COR-L47 (cell line): ENCODE measurements at regions not wholly inside any gene's neighbourhood (a gene's known extent, or its start where the extent isn't known, plus 50 kb on each side); places are given as distances from the start of the nearest gene placed in this dataset.

ENCODE experiments used
- DNase-seq: peaks from one replicate; lab custom pipeline; 2025; lab: John Stamatoyannopoulos, UW

DNA sequence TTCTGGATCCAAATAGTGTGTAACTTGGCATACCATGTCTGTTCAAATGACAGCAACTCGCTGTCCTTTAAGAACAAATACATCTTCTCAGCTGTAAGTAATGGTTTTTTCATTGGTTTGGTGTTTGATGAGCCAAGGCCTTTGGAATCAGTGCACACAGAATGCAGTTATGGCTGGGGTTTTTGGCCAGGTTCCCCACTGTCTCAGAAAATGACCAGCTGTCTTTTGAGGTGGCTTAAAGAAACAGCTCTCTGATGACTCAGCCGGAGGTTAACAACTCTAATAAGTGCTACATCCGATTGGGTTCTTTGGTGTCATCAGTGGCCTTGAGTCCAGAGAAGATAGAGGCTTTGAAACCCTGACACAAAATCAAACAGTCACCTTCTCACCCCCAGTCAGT, 688.4 kb downstream of the REEP3 start:
- no peak for DNase-seq

DNA sequence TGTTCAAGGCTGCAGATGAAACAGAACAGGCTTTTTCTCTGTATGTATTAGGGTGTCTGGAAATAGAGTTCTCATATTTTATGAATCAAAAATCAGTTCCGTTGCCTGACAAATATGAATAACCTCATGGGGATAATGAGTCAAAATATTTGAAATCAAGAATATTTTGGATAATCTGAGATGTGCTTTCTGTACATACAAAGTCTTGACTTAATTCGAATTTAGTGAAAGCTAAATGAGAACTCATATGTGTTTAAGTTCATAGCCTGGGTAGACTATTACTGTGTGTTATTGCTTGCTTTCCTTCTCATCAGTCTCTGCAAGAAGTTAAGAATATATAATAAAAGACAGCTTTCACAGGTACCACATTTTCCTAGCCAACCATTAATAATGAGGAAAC, 689.0 kb downstream of the REEP3 start:
- no peak for DNase-seq

DNA sequence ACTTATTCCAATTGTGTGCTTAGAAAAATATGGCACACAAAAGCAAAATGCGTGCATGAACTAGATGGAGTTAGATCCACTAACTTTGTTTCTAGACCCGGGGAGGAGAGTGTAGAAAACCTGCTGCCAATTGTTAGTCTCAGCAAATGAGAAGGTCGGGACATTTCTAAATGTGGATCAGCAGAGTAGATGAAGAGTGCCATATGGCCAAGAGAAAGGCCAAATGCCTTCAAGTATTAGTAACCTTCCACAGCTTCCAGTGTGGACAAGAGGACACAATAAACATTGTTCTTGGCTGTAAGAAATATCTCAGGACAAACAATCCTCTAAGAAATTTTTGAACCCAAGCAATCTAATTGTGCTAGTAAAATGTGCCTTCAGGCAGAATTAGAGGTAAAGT, 690.3 kb downstream of the REEP3 start:
- no peak for DNase-seq

DNA sequence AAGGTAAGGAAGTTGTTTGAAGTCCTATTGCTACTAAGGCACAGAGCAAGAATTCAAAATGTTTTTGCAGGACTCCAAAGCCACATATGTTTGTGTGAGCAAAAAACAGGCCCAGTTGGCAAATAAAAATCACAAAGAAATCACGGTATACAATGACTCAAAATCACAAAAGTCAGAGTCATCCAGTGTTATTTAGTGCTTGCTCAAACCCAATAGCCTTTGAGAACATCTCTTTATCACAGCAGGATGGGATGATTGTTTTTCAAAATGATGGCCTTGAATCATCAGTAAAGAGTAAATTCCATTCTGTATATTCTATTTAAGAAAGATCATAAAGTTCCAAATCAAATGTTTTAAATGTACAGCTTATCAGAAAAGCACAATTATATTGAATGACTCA, 693.9 kb downstream of the REEP3 start:
- no peak for DNase-seq

DNA sequence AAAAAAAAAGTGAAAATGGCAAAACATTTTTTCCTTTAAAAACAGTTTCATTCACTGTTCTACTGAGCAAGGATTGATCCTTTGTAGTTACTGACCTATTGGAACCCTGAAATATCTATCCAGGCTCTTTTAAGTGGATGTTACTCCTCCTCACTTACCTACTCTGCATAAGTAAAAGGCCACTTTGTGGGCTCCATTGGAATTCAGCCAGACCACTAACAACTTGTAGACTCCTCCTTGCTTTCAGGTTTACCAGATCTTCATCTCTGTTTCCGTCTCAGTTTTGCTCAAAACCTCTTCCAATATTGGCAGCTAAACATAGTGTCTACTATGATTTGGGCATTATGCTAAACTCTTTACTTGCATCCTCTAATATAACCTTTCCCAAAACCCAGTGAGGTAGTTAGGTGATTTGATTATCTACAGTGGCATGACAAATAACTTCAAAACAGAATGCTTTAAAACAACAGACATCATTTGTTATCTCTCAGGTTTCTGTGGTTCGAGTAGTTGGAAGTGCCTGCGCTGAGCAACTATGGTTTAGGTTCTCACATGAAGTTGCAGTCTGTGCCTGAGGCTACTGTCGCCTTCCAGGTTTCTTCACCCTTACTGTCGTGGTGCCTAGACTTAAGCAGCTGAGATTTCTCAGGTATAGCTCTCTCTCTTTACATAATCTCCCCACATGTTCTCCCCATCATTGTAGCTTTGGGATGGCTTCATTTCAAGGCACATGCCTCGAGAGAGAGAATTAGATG, 698.2 kb downstream of the REEP3 start:
- no peak for DNase-seq

DNA sequence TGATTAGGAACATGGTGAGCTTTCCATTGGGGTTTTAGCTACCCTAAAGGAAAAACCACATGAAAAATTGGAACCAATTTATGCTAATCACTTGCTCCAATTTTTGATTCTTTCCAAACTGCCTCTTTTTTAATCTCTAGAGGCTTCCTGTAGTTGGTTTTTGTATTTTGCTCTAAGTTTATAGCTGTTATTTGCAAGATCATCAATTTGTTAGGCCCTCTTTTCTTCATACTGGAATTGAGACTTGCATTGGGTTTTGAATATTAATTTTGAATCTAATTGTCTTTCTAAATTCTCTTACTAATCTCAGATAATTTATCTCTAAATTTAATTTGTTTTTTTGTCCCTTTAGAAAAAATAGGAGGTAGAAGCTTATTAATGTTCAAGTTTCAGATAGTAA, 713.3 kb downstream of the REEP3 start:
- DNase-seq: no peak

DNA sequence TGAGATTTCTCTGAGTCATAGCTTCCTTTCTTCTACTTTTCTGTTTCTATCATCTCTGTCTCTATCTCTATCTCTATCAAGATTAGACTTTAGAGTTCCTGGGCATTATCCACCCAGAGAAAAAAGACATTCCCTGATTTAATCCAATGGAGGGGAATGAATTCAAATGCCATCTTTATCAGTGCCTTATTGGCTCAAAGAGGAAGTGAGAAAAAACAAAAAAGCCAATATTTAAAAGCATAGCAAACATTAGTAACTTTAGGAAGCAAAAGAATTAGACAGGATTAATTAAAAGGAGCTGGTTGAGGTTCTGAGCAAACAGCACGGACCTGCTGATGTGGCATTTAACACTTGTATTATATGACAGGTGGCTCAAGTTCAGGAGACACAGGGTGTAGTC, 736.5 kb downstream of the REEP3 start:
- no peak for DNase-seq

DNA sequence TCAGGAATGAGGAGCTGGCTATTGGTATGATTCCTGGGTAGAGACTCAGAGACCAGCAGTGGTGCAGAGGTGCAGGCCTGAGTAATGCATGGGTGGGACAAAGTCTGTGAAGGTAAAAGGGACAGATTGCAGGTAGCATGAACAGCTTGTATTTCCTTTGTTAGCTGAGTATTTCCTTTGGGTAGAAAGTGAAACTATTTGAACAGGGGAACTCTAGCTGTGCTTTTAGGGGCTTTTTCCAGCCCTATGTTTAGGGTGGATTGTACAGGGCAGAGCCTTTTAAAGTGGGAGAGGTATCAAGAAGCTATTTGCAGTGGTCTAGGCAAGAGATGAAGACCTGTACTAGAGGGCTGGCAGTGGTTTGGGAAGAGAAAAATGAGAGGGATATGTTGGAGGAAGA, 739.9 kb downstream of the REEP3 start:
- no peak for DNase-seq

DNA sequence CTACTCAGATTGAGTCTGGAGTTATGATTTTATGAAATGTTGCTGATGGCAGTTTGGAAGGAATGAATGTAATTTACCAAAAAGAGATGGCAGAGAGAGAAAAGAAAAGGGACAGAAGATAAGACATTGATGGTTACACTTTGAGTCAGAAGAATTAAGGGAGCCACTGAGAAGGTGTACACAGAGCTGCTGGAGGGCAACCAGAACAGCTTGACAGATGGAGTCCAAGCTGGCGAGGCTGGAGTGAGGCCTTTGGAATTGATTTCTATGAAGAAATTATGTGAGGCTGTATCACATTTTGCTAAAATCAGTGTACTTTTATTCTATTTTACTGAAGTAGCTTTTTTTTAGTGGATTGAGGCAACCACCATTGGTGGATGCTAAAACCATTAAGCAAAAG, 740.5 kb downstream of the REEP3 start:
- no peak for DNase-seq

DNA sequence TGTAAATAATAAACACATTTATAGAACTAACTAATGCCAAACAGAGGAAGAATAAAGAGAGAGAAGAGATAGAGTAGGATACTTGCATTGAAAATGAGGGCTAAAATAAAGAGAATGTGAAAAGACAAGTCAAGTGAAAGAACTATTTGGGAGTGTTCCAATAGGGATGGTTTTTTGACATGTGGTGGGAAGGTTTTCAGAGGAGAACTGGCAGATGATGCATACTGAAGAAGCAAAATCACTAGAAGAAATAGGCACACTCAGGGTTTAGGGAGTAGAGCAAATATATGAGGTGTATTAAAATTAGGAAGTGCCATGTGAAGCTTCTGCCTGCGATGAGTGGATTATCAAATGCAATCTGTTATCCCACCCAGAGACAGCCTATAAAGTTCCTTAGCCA, 744.8 kb downstream of the REEP3 start:
- no peak for DNase-seq

DNA sequence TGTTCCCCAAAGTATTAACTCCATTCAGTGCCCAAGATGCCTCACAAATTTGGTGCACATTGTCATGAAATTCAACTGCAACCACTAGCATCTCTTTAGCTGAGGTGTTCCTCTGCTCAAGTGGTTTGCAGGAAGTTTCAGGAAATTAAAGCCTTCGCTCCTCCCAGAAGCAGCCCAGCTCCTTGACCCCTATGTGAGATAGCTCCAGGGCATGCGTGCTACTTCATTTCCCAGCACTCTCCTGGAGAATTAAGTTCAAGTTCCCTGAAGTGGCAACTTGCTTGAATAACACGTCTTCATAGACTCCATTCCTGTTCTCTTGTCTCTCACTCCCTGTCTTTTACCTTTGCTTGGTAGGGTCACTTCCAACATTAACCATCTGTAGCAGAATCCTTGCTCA, 750.3 kb downstream of the REEP3 start:
- DNase-seq: no peak

DNA sequence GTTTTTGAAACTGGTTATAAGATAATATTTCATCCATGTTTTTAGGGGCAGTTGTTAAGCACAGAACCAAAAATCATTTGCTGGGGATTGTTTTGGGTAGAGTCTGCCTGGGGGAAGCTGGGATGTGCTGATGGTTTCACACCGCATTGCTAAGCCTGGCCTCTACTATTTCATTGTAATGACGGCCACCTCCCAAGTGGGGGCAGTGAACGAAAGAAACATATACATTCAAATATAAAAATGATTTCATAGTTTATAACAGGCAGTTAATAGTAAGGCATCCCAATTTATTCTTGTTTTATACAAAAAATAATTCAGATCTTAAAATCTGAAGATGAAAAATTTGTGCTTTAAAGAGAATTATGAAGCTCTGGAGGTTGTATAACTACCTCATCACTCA, 750.8 kb downstream of the REEP3 start:
- no peak for DNase-seq

DNA sequence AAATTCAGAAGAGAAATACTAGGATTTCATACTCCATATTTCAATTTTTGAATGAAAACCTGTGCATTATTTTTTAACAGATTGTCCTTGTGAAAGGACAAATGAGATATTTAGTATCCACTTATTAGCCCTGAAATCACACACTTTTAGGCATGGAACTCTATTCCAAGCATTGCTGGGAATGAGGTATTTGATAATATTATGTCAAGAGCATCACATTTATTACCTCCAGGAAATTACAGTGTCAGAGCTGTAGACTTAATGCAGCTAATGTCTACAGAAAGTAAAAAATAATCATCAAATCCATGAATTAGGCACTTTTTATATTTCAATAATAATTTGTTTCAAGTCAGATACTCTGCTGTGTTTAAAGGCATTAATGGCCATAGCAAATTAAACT, 753.8 kb downstream of the REEP3 start:
- DNase-seq: no peak

DNA sequence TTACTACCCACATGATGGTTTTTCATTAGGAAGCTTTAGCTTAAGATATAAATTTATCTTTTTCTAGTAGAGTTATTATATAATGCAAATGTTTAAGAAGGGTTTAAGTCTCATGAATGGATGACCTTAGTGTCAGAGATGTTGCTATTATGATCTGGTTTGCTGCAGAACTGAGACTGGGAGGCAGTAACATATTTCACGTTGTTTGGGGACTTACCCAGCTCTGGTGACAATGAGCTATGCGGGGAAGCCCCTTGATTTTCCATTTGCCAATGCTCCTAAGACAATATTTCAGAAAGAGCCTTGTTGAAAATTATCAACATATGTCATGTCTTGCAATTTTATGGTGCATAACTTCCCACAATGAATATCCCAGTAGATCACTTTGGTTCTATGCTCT, 754.6 kb downstream of the REEP3 start:
- DNase-seq: no peak

DNA sequence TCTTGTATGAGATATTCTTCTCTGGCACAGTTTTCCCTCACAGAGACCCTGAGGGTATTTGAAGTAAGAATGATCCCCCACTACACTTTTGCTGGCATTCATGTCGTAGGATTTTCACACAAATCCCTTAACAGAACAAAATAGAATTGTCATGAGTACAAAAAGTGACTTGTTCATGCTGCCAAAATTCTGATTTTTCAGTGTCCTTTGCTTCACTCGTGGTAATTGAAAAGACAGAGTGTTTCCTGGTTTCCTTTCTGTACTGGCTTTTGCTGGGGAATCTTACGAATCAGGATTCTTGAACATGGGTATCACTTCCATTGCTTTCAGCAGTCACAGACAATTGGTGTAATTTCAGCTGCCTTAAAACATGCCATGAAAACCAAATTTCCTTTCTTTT, 756.3 kb downstream of the REEP3 start:
- no peak for DNase-seq

DNA sequence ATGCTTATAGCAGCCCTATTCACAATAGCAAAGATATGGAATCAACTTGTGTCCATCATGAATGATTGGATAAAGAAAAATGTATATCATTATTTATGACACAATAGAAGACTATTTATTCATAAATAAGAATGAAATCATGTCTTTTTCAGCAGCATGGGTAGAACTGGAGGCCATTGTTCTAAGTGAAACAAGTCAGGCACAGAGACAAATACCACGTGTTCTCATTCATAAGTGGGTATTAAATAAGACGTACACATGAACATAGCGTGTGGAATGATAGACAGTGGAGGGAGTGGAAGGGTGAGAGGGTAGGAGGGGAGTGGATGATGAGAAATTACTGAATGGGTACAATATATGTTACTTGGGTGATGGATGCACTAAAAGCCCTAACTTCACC, 762.4 kb downstream of the REEP3 start:
- DNase-seq: no peak

DNA sequence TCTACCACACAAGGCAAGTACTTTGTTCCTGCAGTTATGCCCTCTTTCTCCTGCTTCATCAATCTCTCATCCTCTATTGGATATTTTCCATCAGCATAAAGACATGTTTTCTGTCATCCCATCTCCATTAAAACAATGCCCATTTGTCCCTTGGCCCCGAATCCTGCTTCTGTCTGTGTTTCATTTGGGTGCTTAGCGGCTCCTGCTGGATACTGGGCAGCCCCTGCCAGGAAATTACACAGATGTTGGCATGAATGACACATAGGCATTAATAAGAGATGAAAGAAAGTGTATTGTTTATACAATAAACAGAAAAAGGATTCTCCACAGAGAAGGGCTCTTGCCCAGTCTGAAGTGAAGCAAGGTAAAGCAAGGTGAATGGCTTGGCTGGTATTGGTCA, 765.3 kb downstream of the REEP3 start:
- DNase-seq: no peak

DNA sequence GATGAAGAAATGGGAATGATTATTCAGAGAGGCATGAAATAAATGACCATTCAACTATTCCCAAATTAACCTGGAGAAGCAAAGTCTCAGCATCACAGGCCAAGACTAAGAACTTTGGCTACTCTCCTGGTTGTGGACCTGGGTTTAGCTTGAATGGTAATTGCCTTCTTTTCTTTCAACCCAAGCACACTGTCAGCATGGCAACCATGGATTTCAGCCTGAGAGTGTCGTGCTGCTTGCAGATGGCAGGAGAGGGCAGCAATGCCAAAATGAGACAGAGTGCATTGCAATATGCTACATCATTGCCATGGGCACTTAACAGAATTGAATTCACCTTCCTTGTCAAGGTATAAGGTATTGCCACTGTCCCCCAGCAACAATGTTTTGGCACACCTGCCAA, 767.2 kb downstream of the REEP3 start:
- no peak for DNase-seq

DNA sequence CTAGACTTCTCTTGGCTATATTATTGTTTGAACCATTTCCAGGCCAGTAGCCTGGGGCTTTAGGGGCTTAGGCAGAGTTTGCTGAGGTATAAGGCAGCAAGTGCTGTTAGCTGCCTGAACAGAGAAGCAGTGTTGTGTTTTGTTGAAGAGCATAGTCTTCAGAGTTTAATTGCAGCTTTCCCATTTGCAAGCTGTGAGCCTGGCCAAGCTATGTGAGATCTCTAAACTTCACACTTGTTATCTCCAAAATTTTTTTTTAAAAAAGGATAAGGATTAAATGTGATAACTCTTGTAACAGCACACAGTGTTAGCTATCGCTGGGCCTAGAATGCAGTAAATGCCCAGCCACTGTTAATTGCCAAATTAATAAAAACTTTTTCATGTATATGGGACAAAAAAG, 782.4 kb downstream of the REEP3 start:
- no peak for DNase-seq

DNA sequence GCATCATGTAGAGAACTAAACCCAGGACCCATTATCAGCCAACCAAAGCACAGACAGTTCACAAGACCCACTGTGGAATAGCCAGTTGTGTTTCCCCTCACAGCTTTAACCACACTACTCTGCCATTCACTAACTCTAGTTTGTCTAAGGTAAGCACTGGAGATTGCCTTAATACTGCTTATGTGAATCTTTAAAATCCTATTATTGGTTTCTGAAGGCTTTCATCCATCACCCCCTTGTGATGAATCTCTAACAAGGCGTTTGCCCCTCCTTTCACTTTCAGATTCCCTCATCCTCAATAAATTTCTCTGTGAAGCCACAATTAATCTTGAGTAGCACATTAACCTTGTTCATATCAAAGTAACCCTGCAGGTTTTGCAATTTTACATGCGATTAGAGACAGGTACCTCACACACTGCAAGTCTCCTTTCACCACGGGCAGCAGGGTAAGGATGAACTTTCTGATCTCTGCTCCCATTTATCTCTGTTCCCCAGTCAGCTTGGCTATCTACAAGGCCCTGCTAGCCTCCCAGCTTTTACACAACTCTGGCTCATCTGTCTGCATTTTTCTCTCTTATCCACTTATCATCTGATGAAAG, 785.6 kb downstream of the REEP3 start:
- no peak for DNase-seq

DNA sequence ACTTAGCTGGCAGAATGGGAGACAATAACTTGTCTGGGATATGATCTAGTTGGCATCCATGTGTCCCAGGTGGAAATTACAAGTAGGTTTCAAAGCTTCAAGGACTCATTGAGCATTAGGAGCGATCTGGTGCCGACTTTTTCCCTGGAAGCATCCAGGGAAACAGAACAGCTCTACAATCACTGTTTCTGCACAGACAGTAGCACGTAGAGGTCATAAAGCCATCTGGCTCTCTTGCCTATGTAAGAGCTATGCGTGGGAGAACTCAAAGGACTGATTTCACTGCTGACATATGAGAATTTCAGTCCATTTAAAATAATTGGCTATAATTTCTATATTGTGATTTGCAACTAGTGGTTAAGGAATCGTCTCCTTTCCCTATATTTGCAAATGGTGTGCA, 791.7 kb downstream of the REEP3 start:
- no peak for DNase-seq

DNA sequence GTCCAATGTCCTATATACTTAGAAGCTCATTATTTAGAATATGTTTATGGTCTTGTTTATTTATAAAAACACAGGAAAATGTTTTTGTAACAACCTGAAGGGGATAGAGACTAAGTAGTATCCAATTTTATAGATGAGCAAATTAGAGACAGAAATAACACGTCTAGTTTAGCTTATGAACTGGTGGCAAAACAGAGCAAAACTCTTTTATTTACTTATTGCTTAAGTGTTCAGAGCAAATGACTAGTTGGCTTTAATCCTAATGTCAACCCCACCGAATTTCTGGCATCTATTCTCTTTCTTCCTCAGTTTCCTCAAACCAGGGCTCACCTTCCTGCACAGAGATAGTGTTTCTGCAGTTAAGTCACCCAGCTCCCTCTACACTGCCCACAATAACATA, 792.8 kb downstream of the REEP3 start:
- DNase-seq: no peak

DNA sequence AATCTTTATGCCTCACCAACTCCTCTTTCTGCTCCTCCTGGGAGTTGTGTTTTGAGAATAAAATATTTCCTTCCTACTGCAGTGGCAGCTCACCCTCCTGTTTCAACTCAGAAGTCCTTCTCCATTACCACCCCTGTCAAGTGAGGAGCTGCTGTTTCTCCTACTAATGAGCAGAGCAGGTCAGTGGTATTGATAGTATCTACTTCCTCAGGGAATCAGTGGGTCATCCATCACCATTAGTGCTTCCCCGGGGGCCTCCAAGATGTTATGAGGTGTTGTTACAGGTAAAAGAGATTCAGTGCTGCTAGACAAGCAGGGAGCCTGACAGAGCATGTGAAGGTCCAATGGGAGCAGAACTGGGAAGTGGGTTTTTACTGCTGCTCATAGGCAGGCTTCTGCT, 795.2 kb downstream of the REEP3 start:
- no peak for DNase-seq

DNA sequence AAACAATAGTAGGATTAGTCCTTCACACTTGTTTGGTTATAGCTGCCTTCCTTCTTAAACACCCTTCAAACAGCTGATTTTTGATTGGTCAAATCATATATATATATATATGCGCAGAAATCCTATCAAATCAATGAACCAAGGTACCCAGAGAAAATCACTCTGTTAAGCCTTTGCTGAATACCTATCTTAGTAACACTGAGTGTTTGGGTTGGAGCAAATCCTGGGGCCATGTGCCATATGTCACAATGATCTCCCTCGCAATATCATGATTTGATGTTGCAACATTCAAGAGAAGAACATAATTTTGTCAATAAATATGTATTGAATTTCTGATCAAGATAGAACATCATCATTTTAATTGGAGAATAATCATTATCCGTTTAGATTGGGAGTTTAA, 795.6 kb downstream of the REEP3 start:
- DNase-seq: no peak
